Left lung (tissue), 4 donors: ENCODE measurements at regions not wholly inside any gene's neighbourhood (a gene's known extent, or its start where the extent isn't known, plus 50 kb on each side); places are given as distances from the start of the nearest gene placed in this dataset.

ENCODE experiments used
- ATAC-seq: fragments of 200-7000 bp; cut with Tn5 transposase; one replicate; pipeline ENCODE4 v1.9.1; 2020; ENCODE audit warnings: moderate library complexity
- DNase-seq, 4 donors: peaks; one replicate each; pipeline ENCODE4 v3.0.0-alpha.2; 2013 to 2020
- H3K27ac ChIP-seq, 2 donors: fragments of 200-600 bp; sonication (generic) in 1 of 2; one replicate each; pipeline versions ENCODE4 v1.5.0 to v1.8.0; 2020 to 2021
- H3K27me3 ChIP-seq, 2 donors: fragments of 200-600 bp; sonication (generic) in 1 of 2; one replicate each; pipeline versions ENCODE4 v1.5.0 to v1.8.0; 2020 to 2021
- H3K36me3 ChIP-seq, 2 donors: fragments of 200-600 bp; sonication (generic) in 1 of 2; one replicate each; pipeline versions ENCODE4 v1.5.0 to v1.8.0; 2020 to 2021
- H3K4me1 ChIP-seq, 2 donors: fragments of 200-600 bp; one replicate each; pipeline ENCODE4 v1.8.0; 2021
- H3K4me3 ChIP-seq, 2 donors: fragments of 200-600 bp; sonication (generic) in 1 of 2; one replicate each; pipeline versions ENCODE4 v1.5.0 to v1.8.0; 2020 to 2021; ENCODE audit warnings: mild to moderate bottlenecking in 1 of 2
- H3K9me3 ChIP-seq, 2 donors: fragments of 200-600 bp; sonication (generic) in 1 of 2; one replicate each; pipeline versions ENCODE4 v1.5.0 to v1.8.0; 2020 to 2021
- intact Hi-C, 2 donors: fragments of 100-400 bp; cut with DNase I; formaldehyde crosslinking; loops; one replicate each; pipeline versions ENCODE4 v1.11.2 to v1.14.2; 2022
- TF ChIP-seq, protein P1 (sequence below), 2 donors: fragments of 200-600 bp; sonication (generic) in 1 of 2; IDR thresholded peaks; one replicate each; pipeline versions ENCODE4 v1.5.0 to v1.8.0; 2021; ENCODE audit warnings: antibody characterized with exemption in 2 of 2
- donor health status: DM: no; HTN: yes; CAD: no.
- donor health status: DM: no; HTN: no; CAD: no.

GRCh38 chr21:15932726-15933125 lies 202.9 kb downstream of the USP25 start:
- Histone ChIP-seq H3K4me3 (no peak overlapping the region), H3K27ac (no peak overlapping the region), H3K36me3 (no peaks in the 10 kb centered on the region), H3K4me1 (no peaks in the 10 kb centered on the region), H3K27me3 (no peaks in the 10 kb centered on the region), H3K9me3 (no peaks in the 10 kb centered on the region)
- TF ChIP-seq, protein P1, sequence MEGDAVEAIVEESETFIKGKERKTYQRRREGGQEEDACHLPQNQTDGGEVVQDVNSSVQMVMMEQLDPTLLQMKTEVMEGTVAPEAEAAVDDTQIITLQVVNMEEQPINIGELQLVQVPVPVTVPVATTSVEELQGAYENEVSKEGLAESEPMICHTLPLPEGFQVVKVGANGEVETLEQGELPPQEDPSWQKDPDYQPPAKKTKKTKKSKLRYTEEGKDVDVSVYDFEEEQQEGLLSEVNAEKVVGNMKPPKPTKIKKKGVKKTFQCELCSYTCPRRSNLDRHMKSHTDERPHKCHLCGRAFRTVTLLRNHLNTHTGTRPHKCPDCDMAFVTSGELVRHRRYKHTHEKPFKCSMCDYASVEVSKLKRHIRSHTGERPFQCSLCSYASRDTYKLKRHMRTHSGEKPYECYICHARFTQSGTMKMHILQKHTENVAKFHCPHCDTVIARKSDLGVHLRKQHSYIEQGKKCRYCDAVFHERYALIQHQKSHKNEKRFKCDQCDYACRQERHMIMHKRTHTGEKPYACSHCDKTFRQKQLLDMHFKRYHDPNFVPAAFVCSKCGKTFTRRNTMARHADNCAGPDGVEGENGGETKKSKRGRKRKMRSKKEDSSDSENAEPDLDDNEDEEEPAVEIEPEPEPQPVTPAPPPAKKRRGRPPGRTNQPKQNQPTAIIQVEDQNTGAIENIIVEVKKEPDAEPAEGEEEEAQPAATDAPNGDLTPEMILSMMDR (IDR thresholded peaks at IDR 0.05) = no peak
- intact Hi-C loops = no loop called here
- ATAC-seq (no peak), DNase-seq (peak in 1 of 4 donors; percentile 15)

DNA sequence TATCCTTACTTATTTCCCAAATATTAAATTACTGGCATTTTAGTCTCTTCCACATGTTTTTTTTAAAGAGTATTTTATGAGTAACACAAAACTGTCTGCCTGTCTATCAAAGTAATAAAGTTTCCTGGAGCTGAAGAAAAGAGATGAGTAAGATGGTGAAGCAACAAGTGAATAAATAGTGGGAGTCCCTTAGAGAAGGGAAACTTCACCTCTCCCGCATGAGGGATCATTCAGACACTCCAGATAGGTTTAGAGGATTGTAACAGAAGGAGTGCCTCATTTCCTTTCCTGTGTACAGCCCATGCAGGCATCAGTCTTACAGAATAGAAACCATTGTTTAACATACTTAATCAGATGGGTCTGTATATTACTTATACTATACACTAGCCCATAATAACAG lies 205.7 kb downstream of the USP25 start:
- TF ChIP-seq, protein P1 (IDR thresholded peaks at IDR 0.05) = no peak
- Histone ChIP-seq H3K4me1 (no peaks in the 10 kb centered on the region), H3K27ac (no peak overlapping the region), H3K4me3 (no peak overlapping the region), H3K27me3 (no peaks in the 10 kb centered on the region), H3K36me3 (no peaks in the 10 kb centered on the region), H3K9me3 (no peaks in the 10 kb centered on the region)
- intact Hi-C loops = no loop called here
- ATAC-seq (no peak), DNase-seq (no peak)

- DNase-seq = no peak
Measured at GRCh38 chr21:15943009-15943666, 213.4 kb downstream of the USP25 start.

GRCh38 chr21:15947677-15948076 lies 217.9 kb downstream of the USP25 start:
- Histone ChIP-seq H3K27me3 (no peaks in the 10 kb centered on the region), H3K36me3 (no peaks in the 10 kb centered on the region), H3K4me1 (no peaks in the 10 kb centered on the region), H3K9me3 (peaks cover 0 to 17% of the 10 kb centered on the region in 2 donors), H3K4me3 (no peak overlapping the region), H3K27ac (no peak overlapping the region)
- no peak for ATAC-seq
- DNase-seq = no peak
- intact Hi-C loops = no loop called here
- TF ChIP-seq, protein P1 (IDR thresholded peaks at IDR 0.05) = no peak

More at GRCh38 chr21:15943009-15943666, 213.4 kb downstream of the USP25 start:
- TF ChIP-seq, protein P1 (IDR thresholded peaks at IDR 0.05) = no peak
- Histone ChIP-seq H3K36me3 (no peaks in the 10 kb centered on the region), H3K27ac (no peak overlapping the region), H3K9me3 (no peaks in the 10 kb centered on the region), H3K4me3 (no peak overlapping the region), H3K4me1 (no peaks in the 10 kb centered on the region), H3K27me3 (no peaks in the 10 kb centered on the region)
- intact Hi-C loops = no loop called here
- peak; percentile 70 for ATAC-seq

- Histone ChIP-seq H3K36me3 (no peaks in the 10 kb centered on the region), H3K9me3 (peaks cover 0 to 47% of the 10 kb centered on the region in 2 donors), H3K4me1 (no peaks in the 10 kb centered on the region), H3K27me3 (no peaks in the 10 kb centered on the region), H3K4me3 (no peak overlapping the region), H3K27ac (no peak overlapping the region)
- no peak for DNase-seq
- intact Hi-C loops = no loop called here
- no peak for ATAC-seq
- TF ChIP-seq, protein P1 (IDR thresholded peaks at IDR 0.05) = no peak
Measured at GRCh38 chr21:15953551-15954116, 223.9 kb downstream of the USP25 start.
